ENCODE measurements at regions not wholly inside any gene's neighbourhood (a gene's known extent, or its start where the extent isn't known, plus 50 kb on each side); places are given as distances from the start of the nearest gene placed in this dataset.
"Not testable (repeated sequence)": the region's sequence is repeated elsewhere in the genome, so short reads cannot be mapped to it uniquely, and the experiment has no call there.

- in situ Hi-C loops (cut with HindIII; ENCODE audit: low sequenced_read_pairs), result no loop called here
- DNase-seq (ENCODE audit: low spot score), result no peak
These were observed 116.6 kb upstream of the FRMPD4 start for GRCh38 chrX:12021698-12022097.

GRCh38 chrX:12026481-12026880, 111.8 kb upstream of the FRMPD4 start:
- no peak for DNase-seq (ENCODE audit: low spot score)
- in situ Hi-C loops (cut with HindIII; ENCODE audit: low sequenced_read_pairs), result no loop called here

- in situ Hi-C loops (cut with HindIII; ENCODE audit: low sequenced_read_pairs), result no loop called here
- no peak for DNase-seq (ENCODE audit: low spot score)
These were observed 106.2 kb upstream of the FRMPD4 start for GRCh38 chrX:12032082-12032481.

- in situ Hi-C loops (cut with HindIII; ENCODE audit: low sequenced_read_pairs), result no loop called here
- no peak for DNase-seq (ENCODE audit: low spot score)
These were observed 103.5 kb upstream of the FRMPD4 start for GRCh38 chrX:12034741-12035140.

- in situ Hi-C loops (cut with HindIII; ENCODE audit: low sequenced_read_pairs), result no loop called here
- no peak for DNase-seq (ENCODE audit: low spot score)
These were observed 95.7 kb upstream of the FRMPD4 start for GRCh38 chrX:12042615-12043014.

GRCh38 chrX:12052109-12052508, 86.2 kb upstream of the FRMPD4 start:
- DNase-seq (ENCODE audit: low spot score), result no peak
- in situ Hi-C loops (cut with HindIII; ENCODE audit: low sequenced_read_pairs), result no loop called here

- in situ Hi-C loops (cut with HindIII; ENCODE audit: low sequenced_read_pairs), result no loop called here
- no peak for DNase-seq (ENCODE audit: low spot score)
These were observed 80.2 kb upstream of the FRMPD4 start for GRCh38 chrX:12058087-12058486.

GRCh38 chrX:12060489-12061260, 77.6 kb upstream of the FRMPD4 start:
- no peak for DNase-seq (ENCODE audit: low spot score)
- in situ Hi-C loops (cut with HindIII; ENCODE audit: low sequenced_read_pairs), result no loop called here

- in situ Hi-C loops (cut with HindIII; ENCODE audit: low sequenced_read_pairs), result no loop called here
- no peak for DNase-seq (ENCODE audit: low spot score)
These were observed 73.0 kb upstream of the FRMPD4 start for GRCh38 chrX:12065251-12065650.

- in situ Hi-C loops (cut with HindIII; ENCODE audit: low sequenced_read_pairs), result no loop called here
- DNase-seq (ENCODE audit: low spot score), result no peak
These were observed 62.2 kb upstream of the FRMPD4 start for GRCh38 chrX:12076046-12076445.

GRCh38 chrX:12080265-12080664, 58.0 kb upstream of the FRMPD4 start:
- DNase-seq (ENCODE audit: low spot score), result peak; percentile 1
- in situ Hi-C loops (cut with HindIII; ENCODE audit: low sequenced_read_pairs), result no loop called here

- DNase-seq (ENCODE audit: low spot score); in situ Hi-C loops (cut with HindIII; ENCODE audit: low sequenced_read_pairs): not testable (repeated sequence)
These were observed 55.3 kb upstream of the FRMPD4 start for GRCh38 chrX:12082959-12083358.

Measured in G401 (cell line).